GM18505 (cell line): ENCODE measurements at regions not wholly inside any gene's neighbourhood (a gene's known extent, or its start where the extent isn't known, plus 50 kb on each side); places are given as distances from the start of the nearest gene placed in this dataset.

Source experiments
- ATAC-seq: cut with Tn5 transposase; IDR thresholded peaks from one replicate; pipeline ENCODE4 v1.9.1; 2021; ENCODE audit not compliant: unreplicated experiment
- POLR2A ChIP-seq: IDR thresholded peaks from 4 replicates; pipeline ENCODE4 v1.6.1; 2011; ENCODE audit warnings: borderline replicate concordance; ENCODE audit not compliant: insufficient read depth, insufficient read length; ENCODE audit errors: extremely low read depth

- no peak for TF ChIP-seq POLR2A
- ATAC-seq = no peak
These were observed 78.7 kb upstream of the MME start for GRCh38 chr3:155001289-155002010.

- TF ChIP-seq POLR2A = no peak
- no peak for ATAC-seq
These were observed 87.5 kb upstream of the MME start for GRCh38 chr3:154992655-154993054.

DNA sequence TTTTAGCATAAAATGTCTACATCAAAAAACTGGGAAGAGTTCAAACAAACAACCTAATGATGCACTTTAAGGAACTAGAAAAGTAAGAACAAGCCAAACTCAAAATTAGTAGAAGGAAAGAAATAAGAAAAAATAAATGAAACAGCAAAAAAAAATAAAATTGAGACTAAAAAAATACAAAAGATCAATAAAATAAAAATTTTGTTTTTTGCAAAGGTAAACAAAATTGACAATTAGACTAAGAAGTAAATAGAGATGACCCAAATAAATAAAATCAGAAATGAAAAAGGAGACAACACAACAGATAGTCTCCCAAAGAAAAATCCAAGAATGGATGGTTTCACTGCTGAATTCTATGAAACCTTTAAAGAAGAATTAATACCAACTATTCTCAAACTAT, 89.6 kb upstream of the MME start:
- no peak for TF ChIP-seq POLR2A
- ATAC-seq = no peak

DNA sequence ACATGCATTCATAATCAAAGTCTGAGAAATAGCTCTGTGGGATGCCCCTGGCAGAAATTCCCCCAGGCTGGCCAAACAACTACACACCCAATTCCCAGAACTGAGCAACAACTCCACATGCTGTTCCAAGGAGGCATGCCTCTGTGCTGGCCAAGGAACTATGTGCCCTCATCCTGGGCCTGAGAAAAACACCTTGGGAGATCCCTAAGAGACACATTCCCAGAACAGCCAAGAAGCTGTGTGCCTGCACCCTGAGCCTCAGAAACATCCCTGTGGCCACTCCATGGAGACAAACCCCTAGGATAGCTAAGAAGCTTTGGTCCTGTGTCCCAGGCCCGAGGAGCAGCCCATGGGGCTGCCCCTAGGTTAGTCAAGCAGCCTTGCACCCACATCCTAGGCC, 92.3 kb upstream of the MME start:
- no peak for ATAC-seq
- no peak for TF ChIP-seq POLR2A

DNA sequence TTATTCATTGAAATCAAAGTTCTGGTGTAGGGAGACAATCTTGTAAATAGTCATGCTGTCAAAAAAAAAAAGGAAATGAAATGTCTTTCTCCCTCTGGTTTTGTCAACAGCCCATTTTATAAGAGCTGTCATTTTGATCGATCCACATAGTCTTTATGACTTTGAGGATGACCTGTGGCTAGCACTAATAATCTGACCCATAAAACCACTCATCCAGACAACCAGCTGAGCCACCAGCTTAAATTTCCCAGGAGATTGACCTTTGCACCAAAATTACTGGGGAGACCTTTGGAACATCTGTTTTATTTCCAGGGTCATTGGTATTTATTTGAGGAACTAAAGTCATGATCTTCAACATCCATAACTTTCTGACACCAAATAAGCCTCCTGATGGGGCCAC, 98.5 kb upstream of the MME start:
- no peak for ATAC-seq
- no peak for TF ChIP-seq POLR2A

- no peak for ATAC-seq
- TF ChIP-seq POLR2A = no peak
These were observed 98.9 kb upstream of the MME start for GRCh38 chr3:154981201-154981600.

DNA sequence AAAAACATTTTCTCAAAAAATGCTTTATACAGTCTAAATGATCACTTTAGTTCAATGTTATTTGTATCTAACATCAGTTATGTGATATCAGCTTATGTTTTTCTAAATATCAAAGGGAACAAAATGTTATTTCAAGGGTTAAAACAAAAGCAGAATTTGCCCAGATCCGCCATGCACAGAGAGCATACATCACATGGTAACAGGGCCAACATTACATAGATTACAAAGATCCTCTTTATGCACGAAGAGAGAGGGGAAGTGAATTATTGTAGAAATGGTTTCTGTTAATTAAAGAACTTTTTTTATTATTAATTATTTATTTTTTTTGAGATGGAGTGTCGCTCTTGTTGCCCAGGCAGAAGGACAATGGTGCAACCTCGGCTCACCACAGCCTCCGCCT, 100.8 kb upstream of the MME start:
- no peak for TF ChIP-seq POLR2A
- no peak for ATAC-seq

DNA sequence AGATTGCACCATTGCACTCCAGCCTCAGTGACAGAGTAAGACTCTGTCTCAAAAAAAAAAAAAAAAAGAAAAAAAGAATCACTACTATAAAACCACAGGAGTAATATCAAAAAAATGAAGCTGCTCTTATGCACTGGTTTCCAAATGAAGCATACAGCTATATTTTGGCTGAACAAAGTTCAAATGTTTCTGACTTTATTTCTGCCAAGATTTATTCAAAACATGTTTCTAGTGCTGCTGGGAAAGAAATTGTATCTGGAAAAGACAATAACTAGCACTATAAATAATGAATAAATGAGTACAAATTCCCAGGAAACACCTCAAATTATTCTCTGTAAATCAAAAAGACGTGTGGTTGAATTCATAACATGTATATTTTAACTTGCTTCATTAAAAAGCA, 102.5 kb upstream of the MME start:
- ATAC-seq = no peak
- no peak for TF ChIP-seq POLR2A

DNA sequence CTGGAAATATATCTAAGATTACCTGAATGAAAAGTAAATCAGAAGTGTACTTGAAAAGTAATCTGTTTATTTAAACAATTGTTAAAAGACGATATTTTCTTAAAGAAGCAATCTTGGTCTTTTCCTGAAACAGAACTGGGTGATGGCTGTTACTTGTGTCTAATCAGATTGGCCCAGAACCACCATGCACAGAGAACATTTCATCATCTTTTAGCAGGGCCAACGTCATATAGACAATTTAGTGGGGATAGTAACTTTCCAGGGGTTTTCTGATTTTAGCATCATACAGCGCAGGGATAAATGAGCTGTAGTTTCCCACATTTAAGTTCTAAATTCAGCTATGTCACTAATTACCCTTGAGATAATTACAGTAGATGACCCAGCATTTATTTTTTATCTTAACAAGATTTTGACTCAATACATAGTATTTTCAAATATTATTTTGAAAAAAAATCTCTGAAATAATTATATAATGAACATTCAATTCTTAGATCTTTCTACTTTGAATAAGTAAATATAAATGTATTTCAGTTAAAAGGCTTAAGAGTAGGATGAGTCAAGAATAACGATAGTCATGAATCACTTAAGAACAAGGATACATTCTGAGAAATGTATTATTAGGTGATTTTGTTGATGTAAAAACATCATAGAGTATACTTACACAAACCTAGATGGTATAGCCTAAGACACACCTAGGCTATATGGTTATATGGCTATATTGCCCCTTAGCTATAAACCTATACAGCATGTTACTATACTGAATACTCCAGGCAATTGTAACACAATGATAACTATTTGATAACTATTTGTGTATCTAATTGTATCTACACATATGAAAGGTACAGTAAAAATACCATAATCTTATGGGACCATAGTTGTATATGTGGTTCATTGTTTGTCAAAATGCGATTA, 103.8 kb upstream of the MME start:
- no peak for ATAC-seq

GRCh38 chr3:154973851-154974250, 106.3 kb upstream of the MME start:
- no peak for TF ChIP-seq POLR2A
- no peak for ATAC-seq

More for the DNA sequence above, 103.8 kb upstream of the MME start:
- TF ChIP-seq POLR2A = no peak

DNA sequence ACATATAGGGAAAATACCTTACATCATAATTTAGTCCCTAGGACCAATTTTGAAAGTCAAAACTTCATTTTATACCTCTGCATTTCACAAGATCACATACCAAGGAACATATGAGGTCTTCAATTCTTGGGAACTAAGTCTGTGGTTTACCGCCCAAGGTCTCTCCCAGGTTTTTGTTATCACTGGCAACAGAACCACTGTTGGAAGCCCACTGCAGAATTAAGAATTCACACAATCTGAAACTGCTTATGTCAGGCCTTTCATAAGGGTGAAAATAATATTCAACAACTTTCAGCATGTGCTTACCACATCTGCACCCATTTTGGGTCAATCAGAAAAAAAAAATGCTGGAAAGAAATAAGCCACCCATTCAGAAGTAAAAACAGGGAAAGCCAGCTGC, 107.2 kb upstream of the MME start:
- TF ChIP-seq POLR2A = no peak
- ATAC-seq = no peak

- TF ChIP-seq POLR2A = no peak
- ATAC-seq = no peak
These were observed 108.3 kb upstream of the MME start for GRCh38 chr3:154971771-154972326.

DNA sequence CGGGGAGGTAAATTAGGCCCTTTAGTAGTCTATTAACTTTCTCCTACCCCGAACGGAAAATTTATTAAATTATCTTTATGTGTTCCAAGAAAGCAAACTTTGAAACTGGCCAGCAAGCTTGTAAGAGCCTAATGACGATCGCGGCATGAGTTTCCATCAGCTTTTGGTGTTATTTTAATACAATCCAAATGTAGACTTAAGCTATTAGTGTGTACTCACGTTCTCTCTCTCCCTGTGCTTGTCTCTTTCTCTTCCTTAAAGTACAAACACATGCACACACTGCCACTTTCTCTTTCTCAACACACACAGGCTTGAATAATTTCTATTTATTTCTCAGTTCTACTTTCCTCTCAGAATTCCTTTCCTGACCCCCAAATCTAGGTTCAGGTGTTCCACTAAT, 108.8 kb upstream of the MME start:
- ATAC-seq = no peak

DNA sequence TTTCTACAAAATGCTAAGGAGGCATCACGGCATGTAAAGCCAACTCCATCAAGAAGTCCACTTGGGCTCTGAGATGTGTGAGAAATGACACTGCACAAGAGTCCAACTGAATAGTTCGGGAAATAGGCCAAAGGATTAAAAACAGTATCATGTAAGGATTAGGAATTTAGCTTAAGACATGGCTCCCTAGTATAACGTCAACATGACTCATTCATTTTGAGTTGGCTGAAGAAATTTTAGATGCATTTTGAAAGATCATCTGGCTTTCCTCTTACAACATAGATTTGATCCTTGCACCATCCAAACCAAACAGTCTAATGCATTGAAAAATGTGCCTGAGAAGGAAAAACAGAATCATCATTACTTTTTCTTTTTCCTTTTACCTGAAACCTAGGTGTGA, 109.3 kb upstream of the MME start:
- ATAC-seq = no peak
- no peak for TF ChIP-seq POLR2A

More for the DNA sequence above, 108.8 kb upstream of the MME start:
- no peak for TF ChIP-seq POLR2A
